ENCODE measurements at regions not wholly inside any gene's neighbourhood (a gene's known extent, or its start where the extent isn't known, plus 50 kb on each side); places are given as distances from the start of the nearest gene placed in this dataset.

GRCh38 chr16:58912571-58912970 lies 178.5 kb upstream of the GOT2 start:
- no peak for TF ChIP-seq POLR2AphosphoS5 (IDR thresholded peaks at IDR 0.05; ENCODE audit: low read depth, low read length)
- TF ChIP-seq TAF1 (IDR thresholded peaks at IDR 0.05; ENCODE audit: borderline replicate concordance, insufficient read depth, low read length) = no peak
- no peak for TF ChIP-seq FOXP2 (optimal IDR thresholded peaks at IDR 0.05; ENCODE audit: borderline replicate concordance, extremely low read depth, extremely low read length, insufficient read depth)
- TF ChIP-seq REST (IDR thresholded peaks at IDR 0.05; ENCODE audit: insufficient read depth in 1 of 2, low read depth in 2 of 2, low read length in 2 of 2) = no peak
- TF ChIP-seq SIN3A (IDR thresholded peaks at IDR 0.05; ENCODE audit: borderline replicate concordance, insufficient read depth, low read length) = no peak

DNA sequence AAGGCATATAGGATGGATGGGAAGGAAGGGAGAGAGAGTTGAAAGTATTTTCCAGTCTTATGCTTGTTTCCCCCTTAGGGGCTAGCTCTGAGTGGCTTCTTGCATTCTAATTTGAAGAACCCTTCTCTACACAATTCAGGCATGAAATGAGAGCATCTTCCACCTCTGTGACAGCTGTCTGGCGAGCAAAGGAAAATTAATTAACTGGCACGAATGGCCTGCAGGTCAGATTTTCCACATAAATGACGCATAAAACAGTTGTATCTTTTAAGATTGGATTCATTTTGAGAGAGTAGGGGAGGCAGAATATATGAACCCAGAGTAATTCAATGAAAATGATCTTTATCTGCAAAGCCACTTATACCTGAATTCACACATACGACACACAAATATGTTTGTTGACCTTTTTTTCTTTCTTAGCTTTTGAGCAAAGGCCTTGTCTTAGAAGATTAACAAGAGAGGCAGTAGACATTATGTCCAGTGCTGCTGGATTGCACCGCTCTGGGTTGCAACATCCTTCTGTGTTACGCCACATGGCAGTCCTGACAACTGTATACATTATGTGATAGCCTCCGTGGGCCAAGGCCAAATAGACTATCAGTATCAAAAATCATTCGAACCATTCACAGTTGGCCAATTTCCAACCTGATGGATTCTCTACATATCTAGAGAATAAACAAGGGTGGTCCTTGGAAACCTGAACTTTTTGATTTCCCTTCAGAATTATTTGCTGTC lies 173.0 kb upstream of the GOT2 start:
- no peak for TF ChIP-seq REST (IDR thresholded peaks at IDR 0.05; ENCODE audit: insufficient read depth in 1 of 2, low read depth in 2 of 2, low read length in 2 of 2)
- no peak for TF ChIP-seq FOXP2 (optimal IDR thresholded peaks at IDR 0.05; ENCODE audit: borderline replicate concordance, extremely low read depth, extremely low read length, insufficient read depth)
- no peak for TF ChIP-seq SIN3A (IDR thresholded peaks at IDR 0.05; ENCODE audit: borderline replicate concordance, insufficient read depth, low read length)
- no peak for TF ChIP-seq TAF1 (IDR thresholded peaks at IDR 0.05; ENCODE audit: borderline replicate concordance, insufficient read depth, low read length)
- no peak for TF ChIP-seq POLR2AphosphoS5 (IDR thresholded peaks at IDR 0.05; ENCODE audit: low read depth, low read length)

DNA sequence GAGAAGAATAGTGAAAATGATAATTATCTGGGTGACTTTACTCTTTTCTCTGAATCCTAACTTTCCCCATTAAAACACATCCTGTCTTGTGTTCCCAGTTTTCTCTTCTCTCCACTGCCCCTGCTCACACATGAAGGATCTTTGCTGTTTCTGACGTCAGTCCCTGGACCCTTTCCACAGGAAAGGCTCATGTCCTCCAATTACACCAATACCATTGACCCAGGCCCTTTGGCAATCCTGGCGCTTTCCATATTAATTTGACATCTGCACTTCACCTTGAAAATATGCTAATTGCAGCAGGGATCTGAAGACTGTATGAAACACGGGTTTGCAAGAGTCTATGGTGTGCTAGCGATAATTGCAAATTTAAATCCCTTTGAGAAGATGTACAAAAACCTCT lies 170.2 kb upstream of the GOT2 start:
- TF ChIP-seq FOXP2 (optimal IDR thresholded peaks at IDR 0.05; ENCODE audit: borderline replicate concordance, extremely low read depth, extremely low read length, insufficient read depth) (no peak), REST (IDR thresholded peaks at IDR 0.05; ENCODE audit: insufficient read depth in 1 of 2, low read depth in 2 of 2, low read length in 2 of 2) (no peak), TAF1 (IDR thresholded peaks at IDR 0.05; ENCODE audit: borderline replicate concordance, insufficient read depth, low read length) (no peak), SIN3A (IDR thresholded peaks at IDR 0.05; ENCODE audit: borderline replicate concordance, insufficient read depth, low read length) (no peak), POLR2AphosphoS5 (IDR thresholded peaks at IDR 0.05; ENCODE audit: low read depth, low read length) (no peak)

- TF ChIP-seq POLR2AphosphoS5 (IDR thresholded peaks at IDR 0.05; ENCODE audit: low read depth, low read length) = no peak
- TF ChIP-seq FOXP2 (optimal IDR thresholded peaks at IDR 0.05; ENCODE audit: borderline replicate concordance, extremely low read depth, extremely low read length, insufficient read depth) = no peak
Observed at GRCh38 chr16:58889516-58889915, 155.4 kb upstream of the GOT2 start.

DNA sequence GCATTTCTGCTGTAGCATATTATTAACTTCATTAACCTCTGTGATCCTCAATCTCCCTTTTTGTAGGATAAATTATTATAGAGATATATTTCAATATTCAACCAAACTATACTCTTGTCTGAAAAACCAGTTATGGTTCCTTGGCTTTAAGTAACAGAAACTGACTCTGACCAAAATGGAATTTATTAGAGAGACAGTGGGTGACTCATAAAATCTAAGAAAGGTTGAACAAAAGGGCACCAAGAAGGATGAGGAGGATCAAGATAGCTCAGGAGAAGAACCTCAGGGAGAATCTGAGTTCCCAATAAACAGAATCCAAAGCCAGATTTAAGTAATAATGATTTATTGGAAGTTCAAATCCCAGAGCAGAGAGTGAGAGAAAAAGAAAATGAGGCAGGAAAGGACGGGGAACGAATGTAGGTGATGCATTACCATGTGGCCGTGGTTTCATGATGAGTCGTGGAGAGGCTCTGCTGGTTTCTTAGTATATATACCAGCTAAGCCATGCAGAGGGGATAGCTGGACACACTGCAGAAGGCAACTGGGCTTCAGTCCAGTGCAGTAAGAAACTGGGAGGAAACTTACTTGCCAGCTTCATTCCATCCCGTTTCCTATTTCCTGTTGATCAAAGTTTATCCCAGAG lies 151.5 kb upstream of the GOT2 start:
- TF ChIP-seq POLR2AphosphoS5 (IDR thresholded peaks at IDR 0.05; ENCODE audit: low read depth, low read length) = no peak
- TF ChIP-seq SIN3A (IDR thresholded peaks at IDR 0.05; ENCODE audit: borderline replicate concordance, insufficient read depth, low read length) = no peak
- TF ChIP-seq REST (IDR thresholded peaks at IDR 0.05; ENCODE audit: insufficient read depth in 1 of 2, low read depth in 2 of 2, low read length in 2 of 2) = no peak
- TF ChIP-seq FOXP2 (optimal IDR thresholded peaks at IDR 0.05; ENCODE audit: borderline replicate concordance, extremely low read depth, extremely low read length, insufficient read depth) = no peak
- no peak for TF ChIP-seq TAF1 (IDR thresholded peaks at IDR 0.05; ENCODE audit: borderline replicate concordance, insufficient read depth, low read length)

All from PFSK-1 (cell line).